AG04449 (cell line): ENCODE measurements at regions not wholly inside any gene's neighbourhood (a gene's known extent, or its start where the extent isn't known, plus 50 kb on each side); places are given as distances from the start of the nearest gene placed in this dataset.

Experiments
- CTCF ChIA-PET: fragments of 350-600 bp; formaldehyde crosslinking; extraction: SDS; loops from one replicate; lab custom pipeline; 2021; ENCODE audit warnings: antibody characterized with exemption; lab: Yijun Ruan, JAX
- POLR2A ChIA-PET: fragments of 400-600, 350-600 bp; formaldehyde crosslinking; extraction: SDS; loops from one replicate; lab custom pipeline; 2020; ENCODE audit warnings: antibody characterized with exemption, inconsistent platforms; lab: Yijun Ruan, JAX
- DNase-seq: peaks from one replicate; pipeline ENCODE4 v3.0.0-alpha.2; 2010; ENCODE audit warnings: low read depth, low spot score
- H3K4me3 ChIP-seq: 2 replicates; pipeline ENCODE4 v1.5.1; 2011; ENCODE audit warnings: low read depth, mild to moderate bottlenecking, control low read depth, low read length
- CTCF ChIP-seq: IDR thresholded peaks from one replicate; pipeline ENCODE4 v1.5.1; 2011; ENCODE audit warnings: mild to moderate bottlenecking, moderate library complexity, low read length, control low read depth, inconsistent platforms; ENCODE audit not compliant: insufficient read depth; ENCODE audit errors: missing control alignments

DNA sequence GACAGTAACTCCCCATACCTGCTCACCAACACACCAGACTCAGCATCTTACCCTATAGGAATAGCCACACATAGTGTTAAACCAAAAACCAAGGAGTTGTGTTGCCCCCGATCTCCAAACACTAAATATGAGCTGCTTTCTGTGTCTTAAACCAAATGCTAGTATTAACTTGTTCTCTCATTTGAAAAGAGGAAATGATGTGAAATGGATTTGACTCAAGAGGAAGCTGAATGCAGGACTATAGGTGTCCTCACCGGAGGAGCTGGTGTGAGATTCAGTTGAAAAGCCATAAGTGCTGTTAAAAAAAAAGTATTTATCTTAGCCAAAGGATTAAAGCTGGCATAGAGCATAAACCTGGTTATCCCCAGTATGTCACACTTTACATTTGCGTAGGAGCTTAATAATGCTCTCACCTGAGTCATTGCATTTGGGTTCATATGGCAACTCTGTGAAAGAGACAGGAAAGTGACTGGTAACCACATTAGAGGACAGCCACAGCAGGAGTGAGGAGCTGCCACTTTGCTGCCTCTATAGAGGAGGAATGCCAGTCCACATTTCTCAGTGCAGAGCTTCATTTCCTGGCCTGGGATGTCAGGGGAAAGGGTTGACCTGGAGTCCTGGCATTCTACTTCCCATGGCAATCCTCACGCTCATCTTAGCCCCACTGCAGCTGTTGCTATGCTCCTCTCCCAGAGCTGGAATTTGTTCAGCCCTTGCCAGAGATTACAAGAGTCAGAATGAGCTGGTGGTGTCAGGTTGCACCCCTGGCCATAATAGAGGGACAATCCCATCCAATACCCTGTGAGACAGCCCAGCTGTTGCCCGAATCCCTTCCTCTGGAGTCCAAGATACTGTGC lies 143.3 kb upstream of the ANKFN1 start:
- ChIA-PET CTCF (no interaction called here), POLR2A (no interaction called here)
- no peak overlapping the region for H3K4me3 ChIP-seq
- no peak for TF ChIP-seq CTCF
- no peak for DNase-seq

GRCh38 chr17:56011406-56012131 lies 141.7 kb upstream of the ANKFN1 start:
- ChIA-PET POLR2A (no interaction called here), CTCF (no interaction called here)
- no peak overlapping the region for H3K4me3 ChIP-seq
- TF ChIP-seq CTCF, result no peak
- DNase-seq, result no peak

DNA sequence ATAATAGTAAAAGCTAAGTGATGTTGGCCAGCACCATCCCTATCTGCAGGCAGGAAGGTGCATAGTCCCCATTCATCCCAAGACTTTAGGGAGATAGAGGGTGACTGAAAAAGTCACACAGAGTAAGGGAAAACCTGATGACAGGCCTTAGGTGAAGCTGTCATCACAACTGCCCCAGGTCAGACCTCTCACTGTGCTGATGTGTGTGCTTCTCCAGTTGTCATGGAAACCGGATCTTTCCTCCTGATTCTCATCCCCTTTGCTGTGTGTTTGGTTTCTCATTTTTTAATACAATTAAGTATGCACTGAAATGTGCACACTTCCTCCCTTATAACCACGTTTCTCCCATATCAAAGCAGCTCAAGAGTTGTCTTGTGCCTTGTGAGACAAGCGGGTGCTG lies 135.1 kb upstream of the ANKFN1 start:
- ChIA-PET CTCF (no interaction called here), POLR2A (no interaction called here)
- no peak for DNase-seq
- no peak for TF ChIP-seq CTCF
- no peak overlapping the region for H3K4me3 ChIP-seq

DNA sequence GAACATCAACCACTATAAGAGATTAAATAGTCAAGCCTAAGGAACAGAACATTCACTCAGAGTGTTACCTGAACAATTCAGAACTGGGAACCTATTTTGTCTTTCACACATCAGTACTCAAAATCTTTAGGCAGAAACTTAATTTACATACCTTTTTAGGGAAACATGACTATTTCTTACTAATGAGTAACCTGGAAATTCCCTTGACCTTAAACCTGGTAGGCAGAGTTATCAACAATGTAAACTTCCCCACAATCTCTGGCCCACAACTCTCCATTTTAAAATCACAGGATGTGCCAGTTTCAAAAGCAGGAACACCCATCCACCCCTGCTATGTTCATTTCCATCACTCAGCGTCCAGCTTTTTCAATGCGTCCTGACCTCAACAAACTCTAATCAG lies 132.9 kb upstream of the ANKFN1 start:
- no peak for DNase-seq
- ChIA-PET POLR2A (no interaction called here), CTCF (no interaction called here)
- no peak for TF ChIP-seq CTCF
- H3K4me3 ChIP-seq, result no peak overlapping the region

DNA sequence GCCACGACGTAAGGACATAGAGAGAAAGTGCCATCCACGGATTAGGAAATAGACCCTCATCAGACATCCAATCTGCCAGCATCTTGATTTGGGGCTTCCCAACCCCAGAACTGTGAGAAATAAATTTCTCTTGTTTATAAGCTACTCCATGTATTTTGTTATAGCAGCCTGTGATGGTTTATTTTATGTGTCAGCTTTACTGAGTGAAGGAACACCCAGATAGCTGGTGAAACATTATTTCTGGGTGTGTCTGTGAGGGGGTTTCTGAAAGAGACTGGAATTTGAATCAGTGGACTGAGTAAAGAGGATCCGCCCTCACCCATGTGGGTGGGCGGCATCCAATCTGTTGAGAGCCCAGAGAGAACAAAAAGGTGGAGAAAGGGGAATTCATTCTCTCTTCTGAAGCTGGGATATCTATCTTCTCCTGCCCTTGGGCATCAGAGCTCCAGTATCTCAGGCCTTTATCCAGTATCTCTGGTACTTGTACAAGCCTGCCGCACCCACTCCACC lies 131.5 kb upstream of the ANKFN1 start:
- no peak overlapping the region for H3K4me3 ChIP-seq
- DNase-seq, result no peak
- ChIA-PET CTCF (no interaction called here), POLR2A (no interaction called here)
- TF ChIP-seq CTCF, result no peak

DNA sequence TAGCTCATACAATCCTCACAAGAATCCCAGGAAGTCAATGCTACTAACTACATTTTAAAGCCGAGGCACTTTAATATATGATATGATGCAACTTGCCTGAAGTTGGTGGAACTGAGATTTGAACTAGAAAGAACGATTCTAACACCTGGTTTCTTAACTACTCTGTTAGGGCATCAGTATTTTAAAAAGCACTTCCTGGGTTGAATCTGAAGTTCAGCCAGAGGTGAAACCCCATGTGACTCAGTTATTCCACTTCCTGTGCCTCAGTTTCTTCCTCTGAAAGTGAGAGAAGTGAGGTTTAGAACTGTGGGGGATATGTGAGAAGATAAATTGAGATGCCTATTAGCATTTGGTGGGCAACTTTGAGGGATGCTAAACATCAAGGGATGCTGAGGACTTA lies 129.4 kb upstream of the ANKFN1 start:
- H3K4me3 ChIP-seq, result no peak overlapping the region
- no peak for DNase-seq
- POLR2A ChIA-PET, result no interaction called here
- no peak for TF ChIP-seq CTCF
- CTCF ChIA-PET, result no interaction called here
